HG03159 (cell line): ENCODE measurements at regions not wholly inside any gene's neighbourhood (a gene's known extent, or its start where the extent isn't known, plus 50 kb on each side); places are given as distances from the start of the nearest gene placed in this dataset.

Source experiments
- ATAC-seq: cut with Tn5 transposase; IDR thresholded peaks from one replicate; pipeline ENCODE4 v1.9.1; 2021; ENCODE audit warnings: mild to moderate bottlenecking, moderate library complexity; ENCODE audit not compliant: unreplicated experiment

DNA sequence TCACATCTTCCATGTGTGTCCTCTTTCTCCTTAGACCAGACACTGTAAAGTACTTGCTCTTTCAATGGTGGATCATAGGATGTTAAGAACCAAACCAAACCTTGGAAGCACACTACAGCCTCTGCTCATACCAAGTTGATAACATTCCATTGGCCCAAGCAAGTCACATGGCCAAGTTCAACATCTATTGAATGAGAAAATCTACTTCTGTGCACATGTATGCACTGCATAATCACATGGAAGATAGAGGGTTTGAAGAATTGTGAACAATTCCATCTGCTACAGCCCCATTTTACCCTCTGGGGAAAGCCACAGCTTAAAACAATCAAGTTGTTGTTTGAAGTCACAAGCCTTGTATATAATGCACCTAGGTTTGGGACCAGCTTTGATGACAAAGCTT is 68.2 kb downstream of the MFAP3 start:
- ATAC-seq: no peak

DNA sequence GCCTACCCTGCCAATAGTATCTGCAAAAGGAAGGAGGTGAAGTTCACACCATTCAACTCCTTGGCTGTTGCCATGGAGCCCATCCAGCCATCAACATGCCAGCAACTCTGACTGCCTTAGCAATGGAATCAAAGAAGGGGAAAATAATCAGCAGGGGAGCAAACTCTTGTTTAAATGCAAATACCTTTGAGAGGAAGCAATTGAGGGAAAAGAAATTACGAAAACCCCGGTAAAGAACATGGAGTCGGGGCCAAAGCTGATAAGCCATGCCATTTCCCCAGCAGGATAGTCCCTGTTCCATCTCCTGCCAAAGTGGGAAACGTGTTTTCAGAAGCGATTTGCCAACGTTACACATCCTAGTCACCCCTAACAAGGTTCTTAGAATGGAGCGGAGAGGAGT is 69.0 kb downstream of the MFAP3 start:
- ATAC-seq: no peak

- no peak for ATAC-seq
These were observed 70.8 kb downstream of the MFAP3 start for GRCh38 chr5:154109416-154110106.

GRCh38 chr5:154110107-154110453 is 71.3 kb downstream of the MFAP3 start:
- ATAC-seq: no peak

- no peak for ATAC-seq
These were observed 71.9 kb downstream of the MFAP3 start for GRCh38 chr5:154110716-154111115.

GRCh38 chr5:154111214-154111613 is 72.4 kb downstream of the MFAP3 start:
- no peak for ATAC-seq

DNA sequence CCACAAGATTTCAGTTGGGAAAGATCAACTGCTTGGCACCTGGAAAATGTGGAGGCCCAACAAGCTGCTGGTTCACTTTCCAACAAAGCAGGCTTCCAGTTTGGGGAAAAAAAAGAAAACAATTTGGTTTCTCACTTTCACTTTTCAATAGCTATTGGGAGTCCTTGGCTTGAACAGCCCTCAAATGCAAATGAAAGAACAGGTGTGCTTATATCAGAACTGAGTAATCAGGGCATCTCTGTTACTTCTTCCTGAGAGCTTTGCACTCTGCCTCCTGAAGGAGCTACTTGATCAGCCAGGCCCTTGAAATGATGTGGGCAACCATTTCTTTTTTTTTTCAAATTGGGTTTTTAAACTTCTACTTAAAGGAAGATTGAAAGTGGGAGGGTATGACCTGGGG is 73.5 kb downstream of the MFAP3 start:
- peak; percentile 56 for ATAC-seq

- no peak for ATAC-seq
These were observed 75.2 kb upstream of the GALNT10 start for GRCh38 chr5:154115291-154115690.

DNA sequence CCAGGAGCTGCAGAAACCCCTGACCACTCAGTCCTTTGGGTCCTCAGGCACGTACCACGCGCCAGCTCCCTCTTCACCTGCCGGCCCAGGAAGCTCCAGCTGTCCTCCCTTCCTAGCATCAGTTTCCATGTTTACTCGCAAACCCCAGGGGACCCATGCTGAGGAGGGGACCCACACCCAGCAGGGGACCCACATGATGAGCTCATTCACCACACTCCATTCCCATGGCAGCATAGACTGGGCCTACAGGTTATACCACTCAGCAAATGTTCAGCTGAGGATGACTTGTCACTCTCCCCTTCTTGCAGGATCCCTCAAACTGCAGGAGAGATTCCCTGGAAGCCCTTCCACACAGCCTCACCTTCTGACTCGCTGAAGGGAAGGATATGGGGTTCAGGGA is 73.5 kb upstream of the GALNT10 start:
- ATAC-seq: no peak

GRCh38 chr5:154117930-154118329 is 72.6 kb upstream of the GALNT10 start:
- ATAC-seq: no peak

GRCh38 chr5:154118385-154118784 is 72.1 kb upstream of the GALNT10 start:
- no peak for ATAC-seq

DNA sequence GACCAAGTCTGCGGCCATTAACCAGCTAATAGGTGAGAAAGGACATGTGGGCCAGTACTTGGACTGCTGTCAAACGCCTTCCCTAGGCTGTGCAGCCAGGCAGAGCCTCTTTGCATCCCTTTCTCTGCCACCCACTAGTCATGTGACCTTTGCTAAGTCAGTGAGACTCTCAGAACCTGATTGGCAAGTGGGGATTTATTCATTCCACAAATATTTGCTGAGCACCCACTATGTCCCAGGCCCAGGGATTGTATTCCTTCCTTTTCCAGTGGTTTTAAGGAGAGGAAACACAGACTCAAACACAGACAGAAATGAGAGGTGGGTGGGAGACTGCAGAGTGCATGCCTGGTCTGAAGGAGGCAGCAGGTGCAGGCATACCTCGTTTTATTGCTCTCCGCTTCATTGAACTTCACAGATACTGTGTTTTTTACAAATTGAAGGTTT is 71.6 kb upstream of the GALNT10 start:
- no peak for ATAC-seq

DNA sequence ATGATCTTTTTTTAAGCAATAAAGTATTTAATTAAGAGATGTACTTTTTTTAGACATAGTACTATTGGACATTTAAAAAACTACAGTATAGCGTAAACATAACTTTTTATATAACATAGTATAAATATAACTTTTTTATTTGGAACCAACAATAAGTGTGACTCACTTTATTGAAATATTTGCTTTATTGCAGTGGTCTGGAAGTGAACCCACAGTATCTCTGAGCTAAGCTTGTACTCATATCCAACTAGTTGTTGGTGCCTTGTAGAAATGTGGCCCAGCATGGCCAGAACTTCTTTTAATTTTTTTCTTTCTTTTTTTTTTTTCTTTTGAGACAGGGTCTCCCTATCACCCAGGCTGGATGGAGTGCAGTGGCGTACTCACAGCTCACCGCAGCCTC is 61.5 kb upstream of the GALNT10 start:
- ATAC-seq: no peak

DNA sequence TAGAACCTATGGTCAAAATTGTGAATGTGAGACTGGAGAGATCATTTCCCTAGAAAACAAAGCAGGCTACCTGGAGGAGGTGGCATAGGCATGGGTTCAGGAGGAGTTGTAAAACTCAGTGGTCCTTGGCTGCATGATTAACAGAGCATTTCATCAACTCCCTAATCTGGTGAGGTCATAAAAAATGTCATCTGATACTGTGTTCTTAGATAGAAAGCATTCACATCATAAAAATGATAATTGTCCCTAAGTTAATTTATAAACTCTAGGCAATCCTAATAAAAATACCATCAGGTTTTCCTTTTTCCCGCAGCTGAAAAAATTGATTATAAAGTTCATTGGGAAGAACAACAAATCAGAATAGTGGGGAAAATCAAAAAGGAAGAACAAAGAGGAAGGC is 60.6 kb upstream of the GALNT10 start:
- ATAC-seq: no peak

DNA sequence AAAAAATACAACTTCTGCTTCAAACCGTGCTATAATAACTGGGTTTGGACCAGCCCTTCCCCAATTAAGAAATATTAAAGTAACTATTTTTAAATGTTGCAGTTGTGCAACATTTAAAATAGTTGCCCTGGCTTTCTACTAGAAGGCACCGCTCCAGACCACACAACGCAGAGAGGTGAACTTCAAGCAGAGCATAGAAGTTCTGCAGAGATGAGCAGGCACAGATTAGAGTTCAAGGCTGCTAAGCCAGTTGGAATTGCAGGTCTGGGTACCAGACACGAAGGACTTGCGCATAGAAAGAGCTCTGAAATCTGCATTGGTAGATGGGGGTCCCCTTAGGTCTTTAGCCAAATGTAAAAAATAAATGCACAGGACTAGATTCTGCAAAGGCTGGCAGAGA is 58.7 kb upstream of the GALNT10 start:
- no peak for ATAC-seq

DNA sequence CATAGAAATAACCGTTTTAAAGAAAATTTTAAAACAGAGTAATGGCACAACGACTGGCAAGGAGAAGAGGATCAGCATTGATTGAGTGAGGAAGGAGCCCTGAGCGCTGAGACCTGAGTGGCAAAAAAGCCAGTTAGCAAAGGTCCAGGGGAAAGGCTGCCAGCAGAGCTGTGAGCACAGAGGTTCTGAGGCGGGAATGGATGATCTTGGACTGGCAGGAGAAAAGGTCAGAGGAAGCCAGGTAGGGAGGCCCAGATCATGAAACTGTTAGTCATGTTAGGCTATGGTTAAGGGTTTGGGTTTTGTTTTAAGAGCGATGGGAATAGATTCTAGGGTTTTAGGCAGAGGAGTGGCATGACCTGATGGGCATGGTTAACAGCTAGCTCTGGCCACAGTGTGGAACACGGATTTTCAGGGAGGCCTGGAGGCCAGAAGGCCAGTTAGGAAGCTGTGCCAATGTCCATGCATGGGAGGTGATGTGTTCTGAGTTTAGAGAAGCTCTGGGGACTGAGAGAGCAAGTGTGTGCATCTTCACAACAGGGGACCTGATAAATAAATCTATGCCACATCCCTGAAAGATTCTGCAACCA is 57.7 kb upstream of the GALNT10 start:
- ATAC-seq: no peak

GRCh38 chr5:154133591-154133990 is 56.9 kb upstream of the GALNT10 start:
- no peak for ATAC-seq

GRCh38 chr5:154134499-154134898 is 56.0 kb upstream of the GALNT10 start:
- ATAC-seq: no peak

DNA sequence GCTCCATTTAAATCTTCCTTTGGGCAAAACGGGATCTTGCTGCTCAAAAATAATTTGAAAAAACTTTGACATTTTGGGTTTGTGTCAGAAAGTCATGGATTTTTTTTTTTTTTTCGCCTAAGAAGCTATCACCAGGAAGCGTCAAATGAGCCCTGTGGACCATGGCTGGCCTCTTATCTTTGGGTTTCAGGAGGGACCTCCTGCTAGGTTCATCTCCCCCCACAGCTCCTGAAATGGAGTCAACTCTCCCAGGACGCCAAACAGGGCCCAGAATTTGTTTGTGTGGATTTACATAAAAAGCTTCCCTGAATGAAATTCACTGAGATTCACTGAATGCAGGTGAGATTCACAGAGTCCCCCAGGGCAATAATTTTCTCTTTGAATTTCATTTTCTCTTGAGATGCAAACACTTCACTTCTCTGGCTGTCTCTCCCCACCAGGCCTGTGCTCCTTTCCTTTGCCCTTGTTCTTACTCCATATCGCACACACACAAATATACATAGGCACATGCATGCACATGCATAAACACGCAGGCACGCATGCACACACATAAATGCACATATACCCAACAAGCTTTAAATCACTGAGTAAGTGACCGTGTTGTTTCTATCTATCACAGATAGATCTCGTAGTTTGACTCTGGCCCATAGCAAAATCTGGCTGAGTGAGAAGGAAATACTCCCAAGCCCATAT is 55.3 kb upstream of the GALNT10 start:
- ATAC-seq: no peak

DNA sequence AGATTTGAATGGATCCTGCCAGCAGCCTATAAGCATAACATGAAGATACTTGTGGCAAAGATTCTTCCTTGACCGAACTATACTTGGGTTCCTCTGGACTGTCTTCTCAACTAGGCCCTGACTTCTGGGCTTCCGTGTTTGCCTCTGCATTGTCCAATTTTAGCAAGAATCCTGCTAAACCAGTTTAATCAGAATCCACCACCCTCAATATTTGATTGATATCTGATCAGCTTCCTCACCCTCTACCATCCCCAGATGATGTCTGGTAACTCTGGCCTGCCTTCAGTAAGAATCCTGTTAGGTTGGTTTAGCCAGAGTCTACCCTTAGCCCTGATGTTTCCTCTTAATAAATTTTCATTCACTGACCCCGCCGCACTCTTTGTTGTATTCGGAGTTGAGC is 54.4 kb upstream of the GALNT10 start:
- ATAC-seq: no peak

- ATAC-seq: no peak
These were observed 51.8 kb upstream of the GALNT10 start for GRCh38 chr5:154138701-154139100.

GRCh38 chr5:154140381-154140780 is 50.2 kb upstream of the GALNT10 start:
- no peak for ATAC-seq
